Neuronal stem cell (in vitro differentiated cells): ENCODE measurements at regions not wholly inside any gene's neighbourhood (a gene's known extent, or its start where the extent isn't known, plus 50 kb on each side); places are given as distances from the start of the nearest gene placed in this dataset.

Experiments used
- DNase-seq: peaks from one replicate; pipeline ENCODE4 v3.0.0-alpha.2; 2013; ENCODE audit warnings: low spot score
- H2AFZ ChIP-seq: one replicate; pipeline ENCODE4 v1.6.1; 2013; ENCODE audit warnings: mild to moderate bottlenecking, low read length, inconsistent platforms
- H2AK5ac ChIP-seq: 2 replicates; pipeline ENCODE4 v1.6.1; 2013; ENCODE audit warnings: low read depth, mild to moderate bottlenecking, inconsistent platforms, low read length, moderate library complexity, mixed read lengths
- H2BK120ac ChIP-seq: 2 replicates; pipeline ENCODE4 v1.6.1; 2013; ENCODE audit warnings: low read depth, mild to moderate bottlenecking, inconsistent platforms, low read length, moderate library complexity, mixed read lengths
- H2BK12ac ChIP-seq: one replicate; pipeline ENCODE4 v1.6.1; 2013; ENCODE audit warnings: low read length, inconsistent platforms
- H2BK15ac ChIP-seq: 2 replicates; pipeline ENCODE4 v1.6.1; 2013; ENCODE audit warnings: mild to moderate bottlenecking, low read length, inconsistent platforms, mixed read lengths
- H2BK5ac ChIP-seq: one replicate; pipeline ENCODE4 v1.6.1; 2013; ENCODE audit warnings: inconsistent platforms, mild to moderate bottlenecking, low read length, moderate library complexity
- H3K14ac ChIP-seq: one replicate; pipeline ENCODE4 v1.6.1; 2013; ENCODE audit warnings: low read length, inconsistent platforms
- H3K18ac ChIP-seq: 2 replicates; pipeline ENCODE4 v1.6.1; 2013; ENCODE audit warnings: low read length, inconsistent platforms
- H3K23ac ChIP-seq: 2 replicates; pipeline ENCODE4 v1.6.1; 2013; ENCODE audit warnings: low read depth, mild to moderate bottlenecking, mixed read lengths, low read length, inconsistent platforms; ENCODE audit not compliant: poor library complexity
- H3K27ac ChIP-seq: replicated peaks from 3 replicates; pipeline ENCODE4 v1.5.1; 2013; ENCODE audit warnings: low read length, inconsistent platforms
- H3K27me3 ChIP-seq, 3 experiments: 2 replicates each; pipeline ENCODE4 v1.6.1; 2013; ENCODE audit warnings: low read length in 3 of 3, mild to moderate bottlenecking in 2 of 3, inconsistent platforms in 1 of 3, low read depth in 1 of 3, mixed read lengths in 1 of 3, moderate library complexity in 1 of 3; ENCODE audit not compliant: control insufficient read depth in 3 of 3, insufficient read depth in 3 of 3
- H3K36me3 ChIP-seq, 2 donors: replicated peaks in 1 of 2; 2 replicates each; pipeline ENCODE4 v1.6.1; 2013; ENCODE audit warnings: low read length in 2 of 2; ENCODE audit not compliant: control insufficient read depth in 2 of 2, insufficient read depth in 2 of 2
- H3K4ac ChIP-seq: 2 replicates; pipeline ENCODE4 v1.6.1; 2013; ENCODE audit warnings: inconsistent platforms, mild to moderate bottlenecking, low read length, moderate library complexity
- H3K4me1 ChIP-seq, 2 donors: 1 replicate in 1 of 2; 2 replicates in 1 of 2; pipeline ENCODE4 v1.6.1; 2013; ENCODE audit warnings: low read length in 2 of 2, low read depth in 1 of 2; ENCODE audit not compliant: control insufficient read depth in 2 of 2, insufficient read depth in 1 of 2
- H3K4me2 ChIP-seq: one replicate; pipeline ENCODE4 v1.6.1; 2013; ENCODE audit warnings: mild to moderate bottlenecking, low read length, inconsistent platforms; ENCODE audit not compliant: insufficient read depth, poor library complexity, severe bottlenecking
- H3K4me3 ChIP-seq, 2 donors: 2 replicates each; pipeline ENCODE4 v1.5.1; 2013; ENCODE audit warnings: low read length in 2 of 2, mild to moderate bottlenecking in 2 of 2, inconsistent platforms in 1 of 2, moderate library complexity in 1 of 2
- H3K79me1 ChIP-seq: one replicate; pipeline ENCODE4 v1.6.1; 2013; ENCODE audit warnings: low read depth, mild to moderate bottlenecking, inconsistent platforms, low read length, moderate library complexity
- H3K9ac ChIP-seq: one replicate; pipeline ENCODE4 v1.6.1; 2013; ENCODE audit warnings: mild to moderate bottlenecking, low read depth, low read length, inconsistent platforms; ENCODE audit not compliant: poor library complexity
- H3K9me3 ChIP-seq, 2 donors: replicated peaks in 1 of 2; 2 replicates each; pipeline versions ENCODE3 to v1.6.1; 2013; ENCODE audit warnings: low read length in 2 of 2, mild to moderate bottlenecking in 2 of 2, inconsistent platforms in 1 of 2, low read depth in 1 of 2, mixed read lengths in 1 of 2, moderate library complexity in 1 of 2; ENCODE audit not compliant: control insufficient read depth in 2 of 2, insufficient read depth in 1 of 2
- H4K8ac ChIP-seq: one replicate; pipeline ENCODE4 v1.6.1; 2013; ENCODE audit warnings: low read depth, mild to moderate bottlenecking, inconsistent platforms, low read length, moderate library complexity
- H4K91ac ChIP-seq: one replicate; pipeline ENCODE4 v1.6.1; 2013; ENCODE audit warnings: low read length, low read depth, mild to moderate bottlenecking, inconsistent platforms; ENCODE audit not compliant: poor library complexity
- WGBS, 2 donors: extraction: QIAGEN DNeasy Blood & Tissue Kit; methylation state at CpG; one replicate each; pipeline ENCODE4 v1.1.7; 2013; ENCODE audit warnings: missing lambda C conversion rate in 2 of 2, mixed read lengths in 1 of 2; ENCODE audit not compliant: insufficient read length in 2 of 2, insufficient replicate concordance in 1 of 2; ENCODE audit errors: extremely low coverage in 2 of 2; 5-methylcytosine and 5-hydroxymethylcytosine counted together

- no peak overlapping the region for H2AFZ ChIP-seq
- peaks cover 0 to 6% of the 10 kb centered on the region in 2 donors for H3K9me3 ChIP-seq
- H3K79me1 ChIP-seq, result no peaks in the 10 kb centered on the region
- no peak overlapping the region for H3K4me3 ChIP-seq
- no peak overlapping the region for H3K27ac ChIP-seq
- H3K14ac ChIP-seq, result no peak overlapping the region
- no peak overlapping the region for H3K4ac ChIP-seq
- no peak overlapping the region for H2BK12ac ChIP-seq
- H3K4me2 ChIP-seq, result no peak overlapping the region
- H2BK120ac ChIP-seq, result no peak overlapping the region
- H3K18ac ChIP-seq, result no peak overlapping the region
- no peak overlapping the region for H2AK5ac ChIP-seq
- WGBS, 2 donors, result no CpG with 5 or more reads among the region's 2 CpGs
- H4K91ac ChIP-seq, result no peak overlapping the region
- no peak overlapping the region for H3K9ac ChIP-seq
- H3K27me3 ChIP-seq, result no peaks in the 10 kb centered on the region
- H3K36me3 ChIP-seq, result peaks cover 0 to 1% of the 10 kb centered on the region in 2 donors
- H3K23ac ChIP-seq, result no peak overlapping the region
- H3K4me1 ChIP-seq, result no peaks in the 10 kb centered on the region
- no peak overlapping the region for H2BK5ac ChIP-seq
- H4K8ac ChIP-seq, result no peak overlapping the region
- no peak overlapping the region for H2BK15ac ChIP-seq
- no peak for DNase-seq
Observed at GRCh38 chr9:84513979-84514378, 155.6 kb upstream of the NTRK2 start.

GRCh38 chr9:84514421-84514820, 155.1 kb upstream of the NTRK2 start:
- Histone ChIP-seq H3K4ac (no peak overlapping the region), H3K4me1 (no peaks in the 10 kb centered on the region), H4K8ac (no peak overlapping the region), H3K36me3 (peaks cover 0 to 1% of the 10 kb centered on the region in 2 donors), H3K4me2 (no peak overlapping the region), H2BK120ac (no peak overlapping the region), H3K18ac (no peak overlapping the region), H3K23ac (no peak overlapping the region), H2BK12ac (no peak overlapping the region), H2BK15ac (no peak overlapping the region), H3K9ac (no peak overlapping the region), H3K4me3 (no peak overlapping the region), H3K9me3 (peaks cover 0 to 6% of the 10 kb centered on the region in 2 donors), H2AK5ac (no peak overlapping the region), H2BK5ac (no peak overlapping the region), H3K79me1 (no peaks in the 10 kb centered on the region), H3K14ac (no peak overlapping the region), H3K27ac (no peak overlapping the region), H4K91ac (no peak overlapping the region), H3K27me3 (no peaks in the 10 kb centered on the region), H2AFZ (no peak overlapping the region)
- no CpG with 5 or more reads among the region's 5 CpGs for WGBS, 2 donors
- no peak for DNase-seq

- no peak overlapping the region for H2AK5ac ChIP-seq
- no peak overlapping the region for H2AFZ ChIP-seq
- no CpG with 5 or more reads among the region's 5 CpGs for WGBS, 2 donors
- H3K18ac ChIP-seq, result no peak overlapping the region
- H3K4ac ChIP-seq, result no peak overlapping the region
- peaks cover 0 to 1% of the 10 kb centered on the region in 2 donors for H3K36me3 ChIP-seq
- H3K4me3 ChIP-seq, result no peak overlapping the region
- H3K14ac ChIP-seq, result no peak overlapping the region
- peaks cover 0 to 3% of the 10 kb centered on the region in 2 donors for H3K4me1 ChIP-seq
- H2BK5ac ChIP-seq, result no peak overlapping the region
- H3K9ac ChIP-seq, result no peak overlapping the region
- peaks cover 0 to 6% of the 10 kb centered on the region in 2 donors for H3K9me3 ChIP-seq
- no peak overlapping the region for H4K91ac ChIP-seq
- no peaks in the 10 kb centered on the region for H3K27me3 ChIP-seq
- no peaks in the 10 kb centered on the region for H3K79me1 ChIP-seq
- H3K27ac ChIP-seq, result no peak overlapping the region
- DNase-seq, result no peak
- no peak overlapping the region for H2BK15ac ChIP-seq
- H2BK12ac ChIP-seq, result no peak overlapping the region
- no peak overlapping the region for H3K23ac ChIP-seq
- no peak overlapping the region for H4K8ac ChIP-seq
- H3K4me2 ChIP-seq, result no peak overlapping the region
- H2BK120ac ChIP-seq, result no peak overlapping the region
Observed at GRCh38 chr9:84517026-84517425, 152.5 kb upstream of the NTRK2 start.

GRCh38 chr9:84519413-84519812, 150.1 kb upstream of the NTRK2 start:
- H4K8ac ChIP-seq, result no peak overlapping the region
- H3K4ac ChIP-seq, result no peak overlapping the region
- no peak overlapping the region for H3K27ac ChIP-seq
- no peak overlapping the region for H3K18ac ChIP-seq
- peaks cover 0 to 1% of the 10 kb centered on the region in 2 donors for H3K36me3 ChIP-seq
- H3K14ac ChIP-seq, result no peak overlapping the region
- DNase-seq, result no peak
- H4K91ac ChIP-seq, result no peak overlapping the region
- H2BK5ac ChIP-seq, result no peak overlapping the region
- H2BK12ac ChIP-seq, result no peak overlapping the region
- no peak overlapping the region for H3K23ac ChIP-seq
- H2AK5ac ChIP-seq, result no peak overlapping the region
- WGBS, 2 donors, result no CpG with 5 or more reads among the region's 5 CpGs
- H2AFZ ChIP-seq, result no peak overlapping the region
- no peak overlapping the region for H2BK120ac ChIP-seq
- no peak overlapping the region for H2BK15ac ChIP-seq
- peaks cover 0 to 6% of the 10 kb centered on the region in 2 donors for H3K9me3 ChIP-seq
- H3K4me2 ChIP-seq, result no peak overlapping the region
- H3K4me1 ChIP-seq, result peaks cover 0 to 3% of the 10 kb centered on the region in 2 donors
- no peak overlapping the region for H3K9ac ChIP-seq
- H3K4me3 ChIP-seq, result no peak overlapping the region
- no peaks in the 10 kb centered on the region for H3K27me3 ChIP-seq
- no peaks in the 10 kb centered on the region for H3K79me1 ChIP-seq
